Gastrocnemius medialis (tissue), 4 donors: ENCODE measurements at regions not wholly inside any gene's neighbourhood (a gene's known extent, or its start where the extent isn't known, plus 50 kb on each side); places are given as distances from the start of the nearest gene placed in this dataset.

Experiments used
- ATAC-seq, 2 donors: fragments of 150-250 bp; one replicate each; pipeline ENCODE4 v1.9.1; 2016
- DNase-seq, 2 donors: peaks; one replicate each; pipeline ENCODE4 v3.0.0-alpha.2; 2019
- H3K27ac ChIP-seq, 4 donors: fragments of 200-600 bp; sonication (generic); 1 replicate in 1 of 4; 2 replicates in 3 of 4; pipeline ENCODE4 v1.5.1; 2016 to 2018; ENCODE audit warnings: mild to moderate bottlenecking in 2 of 4, moderate library complexity in 1 of 4
- H3K27me3 ChIP-seq, 3 donors: fragments of 200-600 bp; sonication (generic) in 2 of 3; 1 replicate in 1 of 3; 2 replicates in 2 of 3; pipeline versions ENCODE4 v1.5.1 to v1.6.0; 2016 to 2019; ENCODE audit warnings: mild to moderate bottlenecking in 1 of 3, moderate library complexity in 1 of 3
- H3K36me3 ChIP-seq, 2 donors: fragments of 200-600 bp; sonication (generic) in 1 of 2; one replicate each; pipeline ENCODE4 v1.5.1; 2017 to 2018
- H3K4me1 ChIP-seq, 2 donors: fragments of 200-600 bp; sonication (generic) in 1 of 2; one replicate each; pipeline ENCODE4 v1.5.1; 2016 to 2017; ENCODE audit warnings: mild to moderate bottlenecking in 2 of 2
- H3K4me3 ChIP-seq, 4 donors: fragments of 200-600 bp; sonication (generic) in 3 of 4; 1 replicate in 1 of 4; 2 replicates in 3 of 4; pipeline ENCODE4 v1.5.1; 2016 to 2019; ENCODE audit warnings: mild to moderate bottlenecking in 2 of 4
- H3K9me3 ChIP-seq, 3 donors: fragments of 200-600 bp; sonication (generic) in 2 of 3; 1 replicate in 1 of 3; 2 replicates in 2 of 3; pipeline ENCODE4 v1.5.1; 2016 to 2019
- POLR2A ChIP-seq, 2 donors: fragments of 450-650 bp; IDR thresholded peaks; one replicate each; pipeline ENCODE4 v1.6.1; 2017; ENCODE audit warnings: antibody characterized with exemption in 2 of 2, mild to moderate bottlenecking in 2 of 2, moderate library complexity in 2 of 2
- in situ Hi-C, 4 donors: fragments of 200-750 bp; cut with MboI; loops; one replicate each; pipeline versions ENCODE4 v1.15.0 to v1.8.0; 2017; ENCODE audit warnings: low sequenced_read_pairs in 4 of 4
- intact Hi-C: fragments of 100-400 bp; cut with DNase I; formaldehyde crosslinking; loops from one replicate; pipeline ENCODE4 v1.15.1; 2023; ENCODE audit warnings: low total_unique reads
- TF ChIP-seq, protein P1 (sequence below), 5 experiments: fragments of 450-650 bp in 3 of 5; fragments of 200-600 bp in 2 of 5; sonication (generic) in 2 of 5; IDR thresholded peaks in 4 of 5; conservative IDR thresholded peaks in 1 of 5; 1 replicate in 4 of 5; 2 replicates in 1 of 5; pipeline ENCODE4 v1.5.1; 2016 to 2019; ENCODE audit warnings: antibody characterized with exemption in 5 of 5, mild to moderate bottlenecking in 3 of 5, moderate library complexity in 3 of 5

DNA sequence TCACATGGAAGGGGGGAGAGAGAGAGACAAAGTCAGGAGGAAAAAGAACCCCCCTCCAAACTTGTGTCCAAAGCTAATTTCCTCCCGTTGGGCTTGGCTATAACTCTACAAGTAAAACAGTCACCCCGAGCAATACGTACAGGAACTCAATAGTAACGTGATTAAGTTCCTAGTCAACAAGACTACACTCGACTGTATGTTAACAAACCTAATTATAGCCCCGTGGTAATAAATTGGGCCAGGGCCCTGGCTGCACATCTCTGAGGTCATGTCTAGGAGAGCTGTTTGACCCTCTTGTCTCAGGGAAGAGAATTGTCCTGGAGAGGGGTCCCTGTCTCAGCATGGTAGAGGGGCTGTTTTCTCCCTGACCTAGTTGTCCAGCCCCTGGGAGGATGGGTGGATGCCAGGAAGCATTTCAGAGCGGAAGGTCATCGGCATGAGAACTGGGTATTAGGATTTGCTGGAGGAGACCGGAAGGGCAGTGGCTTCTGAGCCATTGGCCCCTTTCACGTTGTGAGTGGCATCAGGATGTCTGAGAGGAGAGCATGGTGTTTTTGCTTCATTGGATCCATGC, 60.2 kb upstream of the COMTD1 start:
- peak in 1 of 2 donors; percentile 68 for DNase-seq
- ATAC-seq: peak; percentile 82 to 84
- intact Hi-C loops: loop anchor here (2.0 to 10.0 kb wide), 4 partner anchors 61 to 471 kb away; partner anchors contain the start of genes COMTD1, KAT6B and SAMD8
- in situ Hi-C loops: no loop called here
- H3K4me1 ChIP-seq: peaks cover 21 to 22% of the 10 kb centered on the region in 2 donors
- peak overlapping the region; percentile 58 to 76 (median 64) for H3K4me3 ChIP-seq
- no peaks in the 10 kb centered on the region for H3K36me3 ChIP-seq
- peak overlapping the region; percentile 87 to 92 (median 90) for H3K27ac ChIP-seq
- TF ChIP-seq, protein P1, sequence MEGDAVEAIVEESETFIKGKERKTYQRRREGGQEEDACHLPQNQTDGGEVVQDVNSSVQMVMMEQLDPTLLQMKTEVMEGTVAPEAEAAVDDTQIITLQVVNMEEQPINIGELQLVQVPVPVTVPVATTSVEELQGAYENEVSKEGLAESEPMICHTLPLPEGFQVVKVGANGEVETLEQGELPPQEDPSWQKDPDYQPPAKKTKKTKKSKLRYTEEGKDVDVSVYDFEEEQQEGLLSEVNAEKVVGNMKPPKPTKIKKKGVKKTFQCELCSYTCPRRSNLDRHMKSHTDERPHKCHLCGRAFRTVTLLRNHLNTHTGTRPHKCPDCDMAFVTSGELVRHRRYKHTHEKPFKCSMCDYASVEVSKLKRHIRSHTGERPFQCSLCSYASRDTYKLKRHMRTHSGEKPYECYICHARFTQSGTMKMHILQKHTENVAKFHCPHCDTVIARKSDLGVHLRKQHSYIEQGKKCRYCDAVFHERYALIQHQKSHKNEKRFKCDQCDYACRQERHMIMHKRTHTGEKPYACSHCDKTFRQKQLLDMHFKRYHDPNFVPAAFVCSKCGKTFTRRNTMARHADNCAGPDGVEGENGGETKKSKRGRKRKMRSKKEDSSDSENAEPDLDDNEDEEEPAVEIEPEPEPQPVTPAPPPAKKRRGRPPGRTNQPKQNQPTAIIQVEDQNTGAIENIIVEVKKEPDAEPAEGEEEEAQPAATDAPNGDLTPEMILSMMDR (IDR thresholded peaks at IDR 0.05 in 4 of 5, conservative IDR thresholded peaks at IDR 0.05 in 1 of 5): no peak
- TF ChIP-seq POLR2A (IDR thresholded peaks at IDR 0.05): peak; percentile 57 to 63
- H3K9me3 ChIP-seq: no peaks in the 10 kb centered on the region
- H3K27me3 ChIP-seq: no peaks in the 10 kb centered on the region

DNA sequence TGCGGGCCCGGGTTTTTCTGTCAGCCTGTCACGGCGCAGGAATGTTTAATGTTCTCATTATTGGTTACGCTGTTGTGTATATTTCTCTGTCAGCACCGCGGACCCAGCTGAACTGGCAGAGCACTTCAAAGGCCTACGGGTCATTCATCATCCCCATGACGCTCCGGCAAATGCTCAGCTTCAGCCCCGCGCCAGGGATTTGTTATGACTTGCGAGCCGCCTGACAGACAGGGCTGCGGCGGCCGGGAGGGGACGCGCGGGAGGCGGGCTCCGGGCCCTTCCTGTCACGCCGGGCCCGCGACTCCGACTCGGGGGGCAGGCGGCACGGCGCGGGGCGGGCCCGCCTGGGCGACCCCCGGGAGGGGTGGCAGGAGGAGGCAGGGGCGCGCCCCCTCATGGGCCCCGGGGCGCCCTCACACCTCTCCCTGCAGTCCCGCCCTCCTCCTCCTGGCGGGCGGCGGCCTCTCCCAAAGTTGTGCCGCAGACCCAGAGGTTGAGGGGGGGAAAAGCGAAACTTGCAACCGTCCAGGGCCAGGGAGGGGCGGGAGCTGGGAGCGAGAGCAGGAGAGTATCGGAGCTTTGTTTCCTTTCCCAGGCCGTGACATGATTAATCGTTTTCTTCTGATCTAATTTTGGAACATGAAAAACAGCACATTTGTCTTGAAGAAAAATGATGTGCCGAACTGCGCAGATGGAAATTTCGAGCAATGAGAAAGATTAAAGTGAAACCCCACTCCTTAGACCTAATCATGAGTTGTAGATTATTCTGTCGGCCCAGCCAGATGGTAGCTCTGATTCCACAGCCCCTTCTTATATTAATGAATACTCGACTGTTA, 59.3 kb upstream of the COMTD1 start:
- no peaks in the 10 kb centered on the region for H3K27me3 ChIP-seq
- peak overlapping the region; percentile 58 to 76 (median 64) for H3K4me3 ChIP-seq
- no peaks in the 10 kb centered on the region for H3K9me3 ChIP-seq
- in situ Hi-C loops (no loop called here), intact Hi-C loops (loop anchor here (2.0 to 10.0 kb wide), 4 partner anchors 60 to 470 kb away; partner anchors contain the start of genes COMTD1, KAT6B and SAMD8)
- ATAC-seq (peak; percentile 76 to 77), DNase-seq (peak; percentile 69 to 80)
- no peaks in the 10 kb centered on the region for H3K36me3 ChIP-seq
- peak; percentile 77 to 85 for TF ChIP-seq POLR2A (IDR thresholded peaks at IDR 0.05)
- TF ChIP-seq, protein P1 (IDR thresholded peaks at IDR 0.05 in 4 of 5, conservative IDR thresholded peaks at IDR 0.05 in 1 of 5): peak; percentile 29 to 60 (median 40)
- peaks cover 21 to 22% of the 10 kb centered on the region in 2 donors for H3K4me1 ChIP-seq
- peak overlapping the region; percentile 87 to 92 (median 90) for H3K27ac ChIP-seq

DNA sequence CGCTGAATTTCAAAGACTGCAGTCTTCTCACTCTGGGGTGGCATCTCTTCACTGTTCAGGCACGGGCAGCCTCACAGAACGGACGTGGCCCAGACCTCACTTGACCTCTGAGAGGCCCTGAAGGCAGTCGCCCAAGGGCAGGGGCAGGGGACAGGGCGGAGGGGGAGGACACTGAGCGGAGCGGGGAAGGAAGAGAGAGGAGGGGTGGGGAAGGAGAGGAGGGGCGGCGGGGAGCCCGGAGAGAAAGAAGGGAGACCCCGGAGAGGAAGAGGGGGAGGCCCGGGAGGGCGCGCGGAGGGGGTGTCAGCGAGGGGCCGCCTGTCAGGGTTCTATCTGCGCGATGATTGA, 58.7 kb upstream of the COMTD1 start:
- in situ Hi-C loops: no loop called here
- Histone ChIP-seq H3K9me3 (no peaks in the 10 kb centered on the region), H3K36me3 (no peaks in the 10 kb centered on the region), H3K4me1 (peaks cover 21 to 22% of the 10 kb centered on the region in 2 donors), H3K27ac (peak overlapping the region; percentile 87 to 92 (median 90)), H3K4me3 (peak overlapping the region; percentile 58 to 76 (median 64)), H3K27me3 (no peaks in the 10 kb centered on the region)
- no peak for TF ChIP-seq POLR2A (IDR thresholded peaks at IDR 0.05)
- TF ChIP-seq, protein P1 (IDR thresholded peaks at IDR 0.05 in 4 of 5, conservative IDR thresholded peaks at IDR 0.05 in 1 of 5): no peak
- ATAC-seq (peak; percentile 16 to 32), DNase-seq (peak; percentile 11 to 38)
- intact Hi-C loops: loop anchor here (2.0 to 10.0 kb wide), 4 partner anchors 60 to 470 kb away; partner anchors contain the start of genes COMTD1, KAT6B and SAMD8

DNA sequence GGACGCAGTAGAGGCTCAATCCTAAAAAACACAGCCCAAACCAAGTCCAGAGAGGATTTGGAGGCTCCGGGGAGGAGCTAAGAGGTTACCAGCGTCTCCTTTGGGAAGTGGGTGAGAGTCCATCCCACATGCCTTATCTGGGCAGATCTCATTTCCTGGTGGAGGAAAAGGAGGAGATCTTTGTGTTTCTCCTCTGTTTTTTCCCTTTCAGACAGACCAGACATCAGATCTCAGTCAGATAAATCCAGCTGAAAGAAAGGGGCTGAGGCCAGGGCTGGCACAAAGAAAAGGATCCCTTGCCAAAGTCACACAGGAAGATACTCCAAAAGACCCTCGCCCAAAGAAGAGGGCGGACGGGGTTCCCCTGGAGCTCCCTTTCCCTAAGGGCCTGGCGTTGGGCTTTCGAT, 58.3 kb upstream of the COMTD1 start:
- Histone ChIP-seq H3K27ac (peak overlapping the region; percentile 87 to 92 (median 90)), H3K4me1 (peaks cover 21 to 22% of the 10 kb centered on the region in 2 donors), H3K9me3 (no peaks in the 10 kb centered on the region), H3K27me3 (no peaks in the 10 kb centered on the region), H3K4me3 (peak overlapping the region in 2 of 4 donors; percentile 70 to 76), H3K36me3 (no peaks in the 10 kb centered on the region)
- intact Hi-C loops (loop anchor here (2.0 to 10.0 kb wide), 4 partner anchors 59 to 469 kb away; partner anchors contain the start of genes COMTD1, KAT6B and SAMD8), in situ Hi-C loops (no loop called here)
- DNase-seq (no peak), ATAC-seq (no peak)
- TF ChIP-seq, protein P1 (IDR thresholded peaks at IDR 0.05 in 4 of 5, conservative IDR thresholded peaks at IDR 0.05 in 1 of 5): no peak
- no peak for TF ChIP-seq POLR2A (IDR thresholded peaks at IDR 0.05)
